GM18951 (cell line): ENCODE measurements at regions not wholly inside any gene's neighbourhood (a gene's known extent, or its start where the extent isn't known, plus 50 kb on each side); places are given as distances from the start of the nearest gene placed in this dataset.

Source experiments
- POLR2A ChIP-seq: IDR thresholded peaks from 4 replicates; pipeline ENCODE4 v1.6.1; 2011; ENCODE audit warnings: mild to moderate bottlenecking; ENCODE audit not compliant: insufficient read length, insufficient read depth; ENCODE audit errors: extremely low read depth
- in situ Hi-C: fragments of 300-500 bp; cut with MboI; formaldehyde crosslinking; loops from one replicate; pipeline ENCODE4 v1.12.0; 2022; ENCODE audit warnings: low sequenced_read_pairs, mixed read lengths, inconsistent platforms; ENCODE audit not compliant: unreplicated experiment

- in situ Hi-C loops = no loop called here
Observed at GRCh38 chr17:51505450-51505849, 245.1 kb downstream of the UTP18 start.

GRCh38 chr17:51507444-51507843 lies 247.1 kb downstream of the UTP18 start:
- TF ChIP-seq POLR2A = no peak
- in situ Hi-C loops = no loop called here

More at GRCh38 chr17:51505450-51505849, 245.1 kb downstream of the UTP18 start:
- TF ChIP-seq POLR2A = no peak

DNA sequence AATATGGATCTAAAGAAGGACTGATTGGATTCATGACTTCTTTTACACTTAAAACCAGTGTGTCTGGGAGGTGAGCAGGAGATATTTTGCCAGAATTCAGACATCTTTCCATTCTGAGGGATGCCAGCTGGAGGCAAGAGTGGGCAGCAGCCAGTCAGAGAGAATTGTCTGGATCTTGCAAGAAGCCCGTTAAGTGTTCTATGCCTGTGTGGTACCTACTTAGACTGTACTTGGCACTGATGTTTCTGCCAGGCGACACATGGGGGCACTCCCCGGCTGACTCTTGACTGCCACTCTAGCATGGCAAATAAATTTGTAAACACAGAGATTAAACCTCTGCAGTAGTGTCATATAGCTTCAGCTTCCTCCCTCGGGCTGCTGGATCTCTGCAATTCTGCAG lies 247.7 kb downstream of the UTP18 start:
- in situ Hi-C loops = no loop called here
- TF ChIP-seq POLR2A = no peak

GRCh38 chr17:51510940-51511339 lies 250.6 kb downstream of the UTP18 start:
- in situ Hi-C loops = no loop called here
- no peak for TF ChIP-seq POLR2A

GRCh38 chr17:51512220-51512907 lies 252.0 kb downstream of the UTP18 start:
- in situ Hi-C loops = no loop called here
- no peak for TF ChIP-seq POLR2A

- in situ Hi-C loops = no loop called here
- TF ChIP-seq POLR2A = no peak
Observed at GRCh38 chr17:51516924-51517323, 256.6 kb downstream of the UTP18 start.

- TF ChIP-seq POLR2A = no peak
- in situ Hi-C loops = no loop called here
Observed at GRCh38 chr17:51524524-51524923, 264.2 kb downstream of the UTP18 start.

- no peak for TF ChIP-seq POLR2A
- in situ Hi-C loops = no loop called here
Observed at GRCh38 chr17:51526507-51526906, 266.2 kb downstream of the UTP18 start.

GRCh38 chr17:51527225-51527982 lies 267.1 kb downstream of the UTP18 start:
- in situ Hi-C loops = no loop called here
- TF ChIP-seq POLR2A = no peak

DNA sequence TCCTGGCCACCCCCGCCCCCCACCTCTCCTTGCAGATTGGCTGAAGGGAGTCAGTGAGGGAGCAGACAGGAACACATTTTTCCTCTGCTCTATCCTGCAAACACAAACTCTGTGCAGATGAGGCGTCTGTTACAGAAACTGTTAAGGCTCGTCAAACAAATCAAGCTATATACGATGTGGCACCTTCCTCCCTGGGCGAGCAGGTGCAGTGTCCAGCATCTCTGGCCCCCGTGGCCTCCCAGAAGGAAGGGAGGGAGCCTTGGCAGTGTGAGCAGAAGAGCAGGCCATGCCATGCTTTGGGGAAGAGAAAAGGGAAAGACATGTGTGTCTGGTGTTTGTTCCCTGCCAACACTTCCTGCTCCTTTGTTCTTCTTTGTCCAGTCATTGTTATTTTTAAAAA lies 267.8 kb downstream of the UTP18 start:
- no peak for TF ChIP-seq POLR2A
- in situ Hi-C loops = no loop called here

GRCh38 chr17:51533219-51533618 lies 272.9 kb downstream of the UTP18 start:
- in situ Hi-C loops = no loop called here
- TF ChIP-seq POLR2A = no peak

- in situ Hi-C loops = no loop called here
Observed at GRCh38 chr17:51533821-51534220, 273.5 kb downstream of the UTP18 start.

GRCh38 chr17:51536627-51537026 lies 276.3 kb downstream of the UTP18 start:
- no peak for TF ChIP-seq POLR2A
- in situ Hi-C loops = no loop called here

More at GRCh38 chr17:51533821-51534220, 273.5 kb downstream of the UTP18 start:
- no peak for TF ChIP-seq POLR2A

GRCh38 chr17:51537996-51538550 lies 277.7 kb downstream of the UTP18 start:
- in situ Hi-C loops = no loop called here
- TF ChIP-seq POLR2A = no peak
